Breast epithelium (tissue), 4 donors: ENCODE measurements at regions not wholly inside any gene's neighbourhood (a gene's known extent, or its start where the extent isn't known, plus 50 kb on each side); places are given as distances from the start of the nearest gene placed in this dataset.

Source experiments
- DNase-seq, 2 donors: peaks; one replicate each; pipeline ENCODE4 v3.0.0-alpha.2; 2019; ENCODE audit warnings: low spot score in 2 of 2
- H3K27ac ChIP-seq, 2 donors: fragments of 200-600 bp; sonication (generic) in 1 of 2; one replicate each; pipeline ENCODE4 v1.5.1; 2016 to 2019; ENCODE audit warnings: mild to moderate bottlenecking in 1 of 2
- H3K27me3 ChIP-seq, 2 donors: fragments of 200-600 bp; sonication (generic) in 1 of 2; one replicate each; pipeline versions ENCODE4 v1.5.1 to v1.6.0; 2017 to 2019; ENCODE audit warnings: control low read depth in 1 of 2, mild to moderate bottlenecking in 1 of 2
- H3K36me3 ChIP-seq: fragments of 200-600 bp; one replicate; pipeline ENCODE4 v1.5.1; 2019
- H3K4me1 ChIP-seq, 2 donors: fragments of 200-600 bp; sonication (generic); one replicate each; pipeline ENCODE4 v1.5.1; 2016 to 2019; ENCODE audit warnings: control low read depth in 1 of 2
- H3K4me3 ChIP-seq, 3 donors: fragments of 200-600 bp; sonication (generic); 1 replicate in 2 of 3; 2 replicates in 1 of 3; pipeline ENCODE4 v1.5.1; 2016 to 2019; ENCODE audit warnings: mild to moderate bottlenecking in 3 of 3, moderate library complexity in 2 of 3
- H3K9me3 ChIP-seq, 2 donors: fragments of 200-600 bp; sonication (generic) in 1 of 2; one replicate each; pipeline ENCODE4 v1.5.1; 2016 to 2019; ENCODE audit warnings: control low read depth in 1 of 2
- CTCF ChIP-seq, 3 donors: fragments of 450-650 bp; IDR thresholded peaks; one replicate each; pipeline ENCODE4 v1.5.1; 2016 to 2017; ENCODE audit warnings: antibody characterized with exemption in 3 of 3, mild to moderate bottlenecking in 3 of 3, moderate library complexity in 3 of 3
- POLR2A ChIP-seq: fragments of 450-650 bp; IDR thresholded peaks from one replicate; pipeline ENCODE4 v1.6.1; 2016; ENCODE audit warnings: antibody characterized with exemption, mild to moderate bottlenecking, moderate library complexity
- POLR2AphosphoS5 ChIP-seq, 3 donors: sonication (generic); formaldehyde crosslinking; IDR thresholded peaks; one replicate each; pipeline ENCODE4 v1.6.1; 2017; ENCODE audit warnings: antibody characterized with exemption in 3 of 3
- intact Hi-C: fragments of 100-400 bp; cut with DNase I; formaldehyde crosslinking; loops from one replicate; pipeline ENCODE4 v1.15.1; 2023; ENCODE audit warnings: low total_unique reads

- no peak overlapping the region for H3K4me3 ChIP-seq
- H3K36me3 ChIP-seq = no peaks in the 10 kb centered on the region
- H3K9me3 ChIP-seq = no peaks in the 10 kb centered on the region
- TF ChIP-seq POLR2AphosphoS5 (IDR thresholded peaks at IDR 0.05) = no peak
- TF ChIP-seq POLR2A = no peak
- no peak for TF ChIP-seq CTCF (IDR thresholded peaks at IDR 0.05)
- no peaks in the 10 kb centered on the region for H3K4me1 ChIP-seq
- H3K27me3 ChIP-seq = no peaks in the 10 kb centered on the region
- no peak for DNase-seq
- intact Hi-C loops = no loop called here
- H3K27ac ChIP-seq = no peak overlapping the region
These were observed 382.5 kb downstream of the NYAP2 start for GRCh38 chr2:225781991-225782390.

GRCh38 chr2:225781145-225781544, 381.6 kb downstream of the NYAP2 start:
- Histone ChIP-seq H3K27me3 (no peaks in the 10 kb centered on the region), H3K4me3 (no peak overlapping the region), H3K36me3 (no peaks in the 10 kb centered on the region), H3K4me1 (no peaks in the 10 kb centered on the region), H3K27ac (no peak overlapping the region), H3K9me3 (no peaks in the 10 kb centered on the region)
- no peak for DNase-seq
- TF ChIP-seq POLR2AphosphoS5 (IDR thresholded peaks at IDR 0.05) (no peak), CTCF (IDR thresholded peaks at IDR 0.05) (no peak), POLR2A (no peak)
- intact Hi-C loops = no loop called here

GRCh38 chr2:225779829-225780228, 380.3 kb downstream of the NYAP2 start:
- H3K27ac ChIP-seq = no peak overlapping the region
- no peak for DNase-seq
- TF ChIP-seq CTCF (IDR thresholded peaks at IDR 0.05) (no peak), POLR2A (no peak), POLR2AphosphoS5 (IDR thresholded peaks at IDR 0.05) (no peak)
- no peaks in the 10 kb centered on the region for H3K9me3 ChIP-seq
- H3K4me1 ChIP-seq = no peaks in the 10 kb centered on the region
- intact Hi-C loops = no loop called here
- no peaks in the 10 kb centered on the region for H3K36me3 ChIP-seq
- H3K27me3 ChIP-seq = no peaks in the 10 kb centered on the region
- no peak overlapping the region for H3K4me3 ChIP-seq

GRCh38 chr2:225773148-225773547, 373.6 kb downstream of the NYAP2 start:
- Histone ChIP-seq H3K4me3 (no peak overlapping the region), H3K27ac (no peak overlapping the region), H3K27me3 (no peaks in the 10 kb centered on the region), H3K9me3 (no peaks in the 10 kb centered on the region), H3K36me3 (no peaks in the 10 kb centered on the region), H3K4me1 (no peaks in the 10 kb centered on the region)
- DNase-seq = no peak
- TF ChIP-seq CTCF (IDR thresholded peaks at IDR 0.05) = no peak
- TF ChIP-seq POLR2AphosphoS5 (IDR thresholded peaks at IDR 0.05) = no peak
- no peak for TF ChIP-seq POLR2A
- intact Hi-C loops = no loop called here

- intact Hi-C loops = no loop called here
- Histone ChIP-seq H3K4me3 (no peak overlapping the region), H3K4me1 (no peaks in the 10 kb centered on the region), H3K36me3 (no peaks in the 10 kb centered on the region), H3K27ac (no peak overlapping the region), H3K27me3 (no peaks in the 10 kb centered on the region), H3K9me3 (no peaks in the 10 kb centered on the region)
- TF ChIP-seq POLR2AphosphoS5 (IDR thresholded peaks at IDR 0.05) (no peak), CTCF (IDR thresholded peaks at IDR 0.05) (no peak), POLR2A (no peak)
- no peak for DNase-seq
These were observed 372.2 kb downstream of the NYAP2 start for GRCh38 chr2:225771701-225772100.
